Neural cell (in vitro differentiated cells): ENCODE measurements at regions not wholly inside any gene's neighbourhood (a gene's known extent, or its start where the extent isn't known, plus 50 kb on each side); places are given as distances from the start of the nearest gene placed in this dataset.

Source experiments
- H2AFZ ChIP-seq: fragments of 200-600, 300-800 bp; sonication (generic), shearing (Covaris generic); 2 replicates; pipeline ENCODE4 v1.6.0; 2014; ENCODE audit warnings: low read depth, mild to moderate bottlenecking, antibody characterized with exemption, low read length, moderate library complexity
- H3F3A ChIP-seq: fragments of 200-600 bp; shearing (Covaris generic); 2 replicates; pipeline ENCODE4 v1.6.1; 2016; ENCODE audit warnings: mild to moderate bottlenecking, moderate library complexity, mixed read lengths, antibody characterized with exemption, low read length; ENCODE audit not compliant: insufficient read depth, poor library complexity, severe bottlenecking
- H3K27ac ChIP-seq: fragments of 200-600, 300-800 bp; sonication (generic), shearing (Covaris generic); 2 replicates; pipeline ENCODE4 v1.5.1; 2014; ENCODE audit warnings: mild to moderate bottlenecking, low read length, moderate library complexity
- H3K27me3 ChIP-seq: fragments of 300-800, 200-600 bp; sonication (generic), shearing (Covaris generic); 2 replicates; pipeline ENCODE4 v1.6.0; 2014; ENCODE audit warnings: mild to moderate bottlenecking, low read depth, low read length, moderate library complexity; ENCODE audit not compliant: insufficient read depth
- H3K36me3 ChIP-seq: fragments of 300-800, 200-600 bp; sonication (generic), shearing (Covaris generic); 2 replicates; pipeline ENCODE4 v1.5.1; 2014; ENCODE audit warnings: mild to moderate bottlenecking, antibody characterized with exemption, low read length, moderate library complexity; ENCODE audit not compliant: insufficient read depth
- H3K4me2 ChIP-seq: fragments of 300-800, 200-600 bp; sonication (generic), shearing (Covaris generic); 2 replicates; pipeline ENCODE4 v1.6.0; 2014; ENCODE audit warnings: mild to moderate bottlenecking, low read length
- H3K4me3 ChIP-seq: fragments of 300-800, 200-600 bp; sonication (generic), shearing (Covaris generic); 2 replicates; pipeline ENCODE4 v1.5.1; 2014; ENCODE audit warnings: mild to moderate bottlenecking, low read length, moderate library complexity
- H3K79me2 ChIP-seq: fragments of 200-600 bp; shearing (Covaris generic); replicated peaks from 2 replicates; pipeline ENCODE4 v1.6.0; 2014; ENCODE audit warnings: mild to moderate bottlenecking, low read length, moderate library complexity; ENCODE audit not compliant: insufficient read depth
- H3K9ac ChIP-seq: fragments of 300-800, 200-600 bp; sonication (generic), shearing (Covaris generic); 2 replicates; pipeline ENCODE4 v1.6.1; 2016; ENCODE audit warnings: mild to moderate bottlenecking, low read length, mixed read lengths
- H3K9me2 ChIP-seq: fragments of 200-600 bp; shearing (Covaris generic); 2 replicates; pipeline ENCODE4 v1.6.1; 2016; ENCODE audit warnings: mild to moderate bottlenecking, low read length, mixed read lengths; ENCODE audit not compliant: insufficient read depth
- H3K9me3 ChIP-seq: fragments of 200-600, 300-800 bp; sonication (generic), shearing (Covaris generic); 2 replicates; pipeline ENCODE4 v1.6.1; 2016; ENCODE audit warnings: mild to moderate bottlenecking, mixed run types, low read length, moderate library complexity, mixed read lengths
- H4K20me1 ChIP-seq: fragments of 200-600 bp; shearing (Covaris generic); 2 replicates; pipeline ENCODE4 v1.6.1; 2016; ENCODE audit warnings: mild to moderate bottlenecking, mixed run types; ENCODE audit not compliant: insufficient read depth
- CTCF ChIP-seq: fragments of 450-650 bp; IDR thresholded peaks from 2 replicates; pipeline ENCODE4 v1.5.1; 2014; ENCODE audit warnings: antibody characterized with exemption, mild to moderate bottlenecking, moderate library complexity; ENCODE audit not compliant: poor library complexity, severe bottlenecking
- EP300 ChIP-seq: fragments of 450-650 bp; conservative IDR thresholded peaks from 2 replicates; pipeline ENCODE4 v1.6.1; 2014; ENCODE audit warnings: antibody characterized with exemption, mild to moderate bottlenecking, moderate library complexity; ENCODE audit not compliant: poor library complexity, severe bottlenecking
- EZH2 ChIP-seq: fragments of 200-600, 300-800 bp; shearing (Covaris generic), sonication (generic); IDR thresholded peaks from 2 replicates; pipeline ENCODE4 v1.6.1; 2014; ENCODE audit warnings: antibody characterized with exemption, low read length, borderline replicate concordance, mild to moderate bottlenecking; ENCODE audit not compliant: insufficient read depth, poor library complexity, severe bottlenecking
- MXI1 ChIP-seq: fragments of 450-650 bp; conservative IDR thresholded peaks from 2 replicates; pipeline ENCODE4 v1.6.1; 2014; ENCODE audit warnings: antibody characterized with exemption, mild to moderate bottlenecking; ENCODE audit not compliant: poor library complexity, severe bottlenecking
- POLR2AphosphoS5 ChIP-seq: IDR thresholded peaks from 2 replicates; pipeline ENCODE4 v1.6.1; 2012
- RAD21 ChIP-seq: fragments of 450-650 bp; conservative IDR thresholded peaks from 2 replicates; pipeline ENCODE4 v1.6.1; 2014; ENCODE audit warnings: antibody characterized with exemption, mild to moderate bottlenecking, moderate library complexity
- SMC3 ChIP-seq: fragments of 450-650 bp; conservative IDR thresholded peaks from 2 replicates; pipeline ENCODE4 v1.6.1; 2014; ENCODE audit warnings: antibody characterized with exemption, mild to moderate bottlenecking, moderate library complexity; ENCODE audit not compliant: poor library complexity
- TAF1 ChIP-seq: IDR thresholded peaks from 2 replicates; pipeline ENCODE4 v1.6.1; 2012; ENCODE audit warnings: low read depth
- TF ChIP-seq, protein P1 (sequence below): IDR thresholded peaks from 2 replicates; pipeline ENCODE4 v1.6.1; 2012; ENCODE audit warnings: borderline replicate concordance

- Histone ChIP-seq H3K9ac (no peak overlapping the region), H3K36me3 (no peaks in the 10 kb centered on the region), H3K4me2 (no peak overlapping the region), H3K4me3 (no peak overlapping the region), H3F3A (no peaks in the 10 kb centered on the region), H3K27ac (peak overlapping the region; percentile 14), H3K9me2 (no peaks in the 10 kb centered on the region), H4K20me1 (no peaks in the 10 kb centered on the region), H3K9me3 (no peaks in the 10 kb centered on the region), H3K79me2 (no peaks in the 10 kb centered on the region), H2AFZ (peak overlapping the region; percentile 25), H3K27me3 (no peaks in the 10 kb centered on the region)
- TF ChIP-seq, protein P1, sequence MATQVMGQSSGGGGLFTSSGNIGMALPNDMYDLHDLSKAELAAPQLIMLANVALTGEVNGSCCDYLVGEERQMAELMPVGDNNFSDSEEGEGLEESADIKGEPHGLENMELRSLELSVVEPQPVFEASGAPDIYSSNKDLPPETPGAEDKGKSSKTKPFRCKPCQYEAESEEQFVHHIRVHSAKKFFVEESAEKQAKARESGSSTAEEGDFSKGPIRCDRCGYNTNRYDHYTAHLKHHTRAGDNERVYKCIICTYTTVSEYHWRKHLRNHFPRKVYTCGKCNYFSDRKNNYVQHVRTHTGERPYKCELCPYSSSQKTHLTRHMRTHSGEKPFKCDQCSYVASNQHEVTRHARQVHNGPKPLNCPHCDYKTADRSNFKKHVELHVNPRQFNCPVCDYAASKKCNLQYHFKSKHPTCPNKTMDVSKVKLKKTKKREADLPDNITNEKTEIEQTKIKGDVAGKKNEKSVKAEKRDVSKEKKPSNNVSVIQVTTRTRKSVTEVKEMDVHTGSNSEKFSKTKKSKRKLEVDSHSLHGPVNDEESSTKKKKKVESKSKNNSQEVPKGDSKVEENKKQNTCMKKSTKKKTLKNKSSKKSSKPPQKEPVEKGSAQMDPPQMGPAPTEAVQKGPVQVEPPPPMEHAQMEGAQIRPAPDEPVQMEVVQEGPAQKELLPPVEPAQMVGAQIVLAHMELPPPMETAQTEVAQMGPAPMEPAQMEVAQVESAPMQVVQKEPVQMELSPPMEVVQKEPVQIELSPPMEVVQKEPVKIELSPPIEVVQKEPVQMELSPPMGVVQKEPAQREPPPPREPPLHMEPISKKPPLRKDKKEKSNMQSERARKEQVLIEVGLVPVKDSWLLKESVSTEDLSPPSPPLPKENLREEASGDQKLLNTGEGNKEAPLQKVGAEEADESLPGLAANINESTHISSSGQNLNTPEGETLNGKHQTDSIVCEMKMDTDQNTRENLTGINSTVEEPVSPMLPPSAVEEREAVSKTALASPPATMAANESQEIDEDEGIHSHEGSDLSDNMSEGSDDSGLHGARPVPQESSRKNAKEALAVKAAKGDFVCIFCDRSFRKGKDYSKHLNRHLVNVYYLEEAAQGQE: no peak
- TF ChIP-seq EP300: no peak
- no peak for TF ChIP-seq EZH2
- TF ChIP-seq TAF1: no peak
- no peak for TF ChIP-seq SMC3
- no peak for TF ChIP-seq MXI1
- TF ChIP-seq POLR2AphosphoS5: no peak
- TF ChIP-seq RAD21: no peak
- no peak for TF ChIP-seq CTCF
Measured at GRCh38 chr1:194952171-194952570, 1656.1 kb downstream of the KCNT2 start.

DNA sequence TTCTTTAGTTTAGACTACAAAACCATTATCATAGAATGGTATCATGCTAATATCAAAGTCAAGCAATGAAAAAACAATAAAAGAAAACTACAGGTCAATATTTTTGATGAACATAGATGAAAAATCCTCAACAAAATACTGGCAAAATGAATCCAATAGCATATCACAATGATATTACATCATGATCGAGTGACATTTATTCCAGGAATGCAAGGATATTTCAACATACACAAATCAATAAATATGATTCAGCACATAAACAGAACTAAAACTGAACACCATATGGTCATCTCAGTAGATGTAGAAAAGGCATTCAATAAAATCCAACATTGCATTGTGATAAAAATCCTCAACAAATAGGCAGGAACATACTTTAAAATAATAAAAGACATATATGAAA is 1657.7 kb downstream of the KCNT2 start:
- no peak for TF ChIP-seq POLR2AphosphoS5
- TF ChIP-seq SMC3: no peak
- H3K9me2 ChIP-seq: no peaks in the 10 kb centered on the region
- H3K27me3 ChIP-seq: no peaks in the 10 kb centered on the region
- H3K9me3 ChIP-seq: no peaks in the 10 kb centered on the region
- no peaks in the 10 kb centered on the region for H3F3A ChIP-seq
- H3K9ac ChIP-seq: no peak overlapping the region
- no peaks in the 10 kb centered on the region for H3K79me2 ChIP-seq
- H3K4me3 ChIP-seq: no peak overlapping the region
- H3K4me2 ChIP-seq: no peak overlapping the region
- no peaks in the 10 kb centered on the region for H4K20me1 ChIP-seq
- no peaks in the 10 kb centered on the region for H3K36me3 ChIP-seq
- no peak overlapping the region for H2AFZ ChIP-seq
- no peak overlapping the region for H3K27ac ChIP-seq
